ENCODE measurements at regions not wholly inside any gene's neighbourhood (a gene's known extent, or its start where the extent isn't known, plus 50 kb on each side); places are given as distances from the start of the nearest gene placed in this dataset.

DNA sequence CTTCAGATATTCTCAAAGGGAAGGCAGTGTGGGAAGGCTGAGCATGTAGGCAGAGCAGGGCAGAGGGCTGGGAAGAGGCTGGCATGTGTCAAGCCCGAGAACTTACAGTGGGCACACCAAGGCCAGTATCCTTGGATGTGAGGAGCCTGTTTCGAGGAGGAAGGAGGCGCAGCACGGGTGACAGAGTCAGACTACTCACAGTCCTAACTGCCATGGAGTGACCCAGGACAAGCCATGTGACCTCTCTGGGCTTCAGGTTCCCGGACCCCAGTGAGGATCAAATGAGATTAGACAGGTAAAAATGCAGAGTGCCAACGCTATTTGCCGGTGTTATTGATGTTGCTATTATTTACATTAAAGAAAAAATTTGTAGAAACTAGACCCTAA lies 65.3 kb downstream of the NSMCE3 start:
- no peak overlapping the region for H3K4me3 Mint-ChIP-seq
- H3K27me3 Mint-ChIP-seq (ENCODE audit: insufficient read depth) = peaks cover 2% of the 10 kb centered on the region
- no peaks in the 10 kb centered on the region; the same call in 1 of the 2 replicates for H3K9me3 Mint-ChIP-seq
- no peak for DNase-seq
- TF ChIP-seq CTCF (IDR thresholded peaks at IDR 0.05) = no peak
- H3K27ac Mint-ChIP-seq = no peak overlapping the region
- H3K36me3 Mint-ChIP-seq (ENCODE audit: low read depth) = no peaks in the 10 kb centered on the region
- H3K4me1 Mint-ChIP-seq (ENCODE audit: low read depth) = no peaks in the 10 kb centered on the region

DNA sequence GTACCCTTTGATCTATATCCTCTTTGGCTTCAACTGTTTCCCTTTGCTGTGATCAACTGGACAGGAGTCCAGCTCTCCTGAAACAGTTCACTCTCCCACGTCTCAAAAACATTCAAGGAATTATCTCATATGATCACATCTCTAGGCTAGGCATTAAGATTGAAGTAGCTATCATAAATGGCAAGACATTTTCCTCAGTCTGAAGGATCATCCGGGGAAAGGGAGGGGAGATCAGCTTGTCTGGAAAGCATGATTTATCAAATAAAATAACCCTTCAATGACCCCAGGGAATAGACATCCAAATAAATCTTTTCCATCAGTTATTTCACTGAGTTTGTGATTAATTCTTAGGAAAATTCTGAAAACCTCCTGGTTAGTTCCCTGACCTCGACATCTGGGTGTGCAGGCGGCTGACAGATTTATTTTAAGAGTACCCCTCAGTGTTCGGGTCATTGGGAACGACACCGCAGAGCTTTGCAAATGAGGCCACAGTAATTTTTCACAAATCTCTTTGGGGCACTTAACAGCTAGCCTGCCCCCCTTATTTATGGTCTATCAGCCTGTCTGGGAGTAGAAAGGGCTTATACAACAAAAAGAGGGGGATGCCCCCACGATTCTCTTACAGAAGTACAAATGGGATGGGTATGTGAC lies 65.8 kb downstream of the NSMCE3 start:
- Mint-ChIP-seq H3K9me3 (no peaks in the 10 kb centered on the region; the same call in 1 of the 2 replicates), H3K36me3 (ENCODE audit: low read depth) (no peaks in the 10 kb centered on the region), H3K4me3 (no peak overlapping the region), H3K4me1 (ENCODE audit: low read depth) (no peaks in the 10 kb centered on the region), H3K27ac (no peak overlapping the region), H3K27me3 (ENCODE audit: insufficient read depth) (peaks cover 2% of the 10 kb centered on the region)
- no peak for DNase-seq
- TF ChIP-seq CTCF (IDR thresholded peaks at IDR 0.05) = no peak

DNA sequence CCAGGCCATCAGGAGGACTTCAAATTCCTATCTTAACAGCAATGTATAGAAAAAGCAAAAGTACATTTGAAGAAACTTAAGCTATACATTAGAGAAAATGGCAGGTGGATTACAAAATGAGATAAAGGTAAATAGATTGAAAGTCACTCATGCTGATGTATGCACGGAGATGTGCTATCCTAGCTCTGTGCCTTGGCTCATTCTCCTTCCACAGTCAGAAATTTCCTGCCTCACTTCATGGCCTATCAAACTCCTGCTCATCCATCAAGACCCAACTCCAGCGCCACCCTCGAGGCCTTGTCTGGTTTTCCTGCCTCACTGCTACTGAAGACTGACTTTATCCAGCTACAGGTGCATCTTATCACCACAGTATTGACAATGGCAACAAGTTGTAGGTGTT lies 72.9 kb downstream of the NSMCE3 start:
- no peak overlapping the region for H3K27ac Mint-ChIP-seq
- no peak for TF ChIP-seq CTCF (IDR thresholded peaks at IDR 0.05)
- DNase-seq = no peak
- H3K4me1 Mint-ChIP-seq (ENCODE audit: low read depth) = no peaks in the 10 kb centered on the region
- no peaks in the 10 kb centered on the region for H3K36me3 Mint-ChIP-seq (ENCODE audit: low read depth)
- no peak overlapping the region for H3K4me3 Mint-ChIP-seq
- no peaks in the 10 kb centered on the region; the same call in 1 of the 2 replicates for H3K9me3 Mint-ChIP-seq
- no peaks in the 10 kb centered on the region; the same call in none of the 2 replicates for H3K27me3 Mint-ChIP-seq (ENCODE audit: insufficient read depth)

DNA sequence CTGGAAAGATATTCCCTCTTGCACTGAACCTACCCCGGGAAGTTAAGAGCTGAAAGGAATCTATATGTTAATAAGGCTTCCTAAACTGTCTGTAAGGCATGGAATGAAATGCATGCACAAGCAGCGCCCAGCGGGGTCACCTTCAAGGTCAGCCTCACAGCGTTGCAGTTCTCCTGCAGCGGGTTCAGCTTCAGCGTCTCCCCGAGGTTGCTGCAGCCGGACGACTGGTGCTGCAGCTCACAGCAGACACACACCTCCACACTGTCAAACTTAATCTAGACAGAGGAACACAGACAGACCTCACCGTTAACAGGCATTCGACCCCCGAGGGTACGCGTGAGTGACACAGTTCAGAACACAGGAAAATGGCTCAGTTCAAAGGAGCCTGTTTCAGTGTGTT lies 73.3 kb downstream of the NSMCE3 start:
- Mint-ChIP-seq H3K9me3 (no peaks in the 10 kb centered on the region; the same call in 1 of the 2 replicates), H3K27me3 (ENCODE audit: insufficient read depth) (peaks cover under 1% of the 10 kb centered on the region)

GRCh38 chr15:29194866-29195265 lies 74.8 kb downstream of the NSMCE3 start:
- H3K9me3 Mint-ChIP-seq = no peaks in the 10 kb centered on the region; the same call in 1 of the 2 replicates
- DNase-seq = no peak
- no peak overlapping the region for H3K4me3 Mint-ChIP-seq
- H3K36me3 Mint-ChIP-seq (ENCODE audit: low read depth) = no peaks in the 10 kb centered on the region
- no peak overlapping the region for H3K27ac Mint-ChIP-seq
- no peaks in the 10 kb centered on the region for H3K4me1 Mint-ChIP-seq (ENCODE audit: low read depth)
- H3K27me3 Mint-ChIP-seq (ENCODE audit: insufficient read depth) = peaks cover 2% of the 10 kb centered on the region
- no peak for TF ChIP-seq CTCF (IDR thresholded peaks at IDR 0.05)

More for the DNA sequence above, 73.3 kb downstream of the NSMCE3 start:
- DNase-seq = no peak
- Mint-ChIP-seq H3K4me3 (no peak overlapping the region), H3K27ac (no peak overlapping the region), H3K4me1 (ENCODE audit: low read depth) (no peaks in the 10 kb centered on the region), H3K36me3 (ENCODE audit: low read depth) (no peaks in the 10 kb centered on the region)
- TF ChIP-seq CTCF (IDR thresholded peaks at IDR 0.05) = no peak
